ENCODE measurements at regions not wholly inside any gene's neighbourhood (a gene's known extent, or its start where the extent isn't known, plus 50 kb on each side); places are given as distances from the start of the nearest gene placed in this dataset.
"Not testable (repeated sequence)": the region's sequence is repeated elsewhere in the genome, so short reads cannot be mapped to it uniquely, and the experiment has no call there.

GRCh38 chr15:44817797-44818196 is 81.5 kb downstream of the TRIM69 start:
- not testable (repeated sequence) for DNase-seq (ENCODE audit: low read depth, low spot score)

GRCh38 chr15:44819331-44819987 is 83.1 kb downstream of the TRIM69 start:
- not testable (repeated sequence) for DNase-seq (ENCODE audit: low read depth, low spot score)

- not testable (repeated sequence) for DNase-seq (ENCODE audit: low read depth, low spot score)
Observed at GRCh38 chr15:44820535-44820934, 84.2 kb downstream of the TRIM69 start.

GRCh38 chr15:44820967-44821366 is 84.6 kb downstream of the TRIM69 start:
- DNase-seq (ENCODE audit: low read depth, low spot score): not testable (repeated sequence)

GRCh38 chr15:44824277-44825145 is 88.2 kb downstream of the TRIM69 start:
- DNase-seq (ENCODE audit: low read depth, low spot score): not testable (repeated sequence)

GRCh38 chr15:44826583-44826982 is 90.3 kb downstream of the TRIM69 start:
- DNase-seq (ENCODE audit: low read depth, low spot score): not testable (repeated sequence)

GRCh38 chr15:44828229-44828914 is 92.0 kb downstream of the TRIM69 start:
- not testable (repeated sequence) for DNase-seq (ENCODE audit: low read depth, low spot score)

GRCh38 chr15:44829150-44829549 is 92.8 kb downstream of the TRIM69 start:
- not testable (repeated sequence) for DNase-seq (ENCODE audit: low read depth, low spot score)

- DNase-seq (ENCODE audit: low read depth, low spot score): not testable (repeated sequence)
Observed at GRCh38 chr15:44830692-44831408, 94.5 kb downstream of the TRIM69 start.

GRCh38 chr15:44831409-44831741 is 95.0 kb downstream of the TRIM69 start:
- not testable (repeated sequence) for DNase-seq (ENCODE audit: low read depth, low spot score)

- not testable (repeated sequence) for DNase-seq (ENCODE audit: low read depth, low spot score)
Observed at GRCh38 chr15:44832133-44832532, 95.8 kb downstream of the TRIM69 start.

- DNase-seq (ENCODE audit: low read depth, low spot score): not testable (repeated sequence)
Observed at GRCh38 chr15:44833081-44833480, 96.8 kb downstream of the TRIM69 start.

GRCh38 chr15:44833761-44834160 is 97.4 kb downstream of the TRIM69 start:
- not testable (repeated sequence) for DNase-seq (ENCODE audit: low read depth, low spot score)

- DNase-seq (ENCODE audit: low read depth, low spot score): not testable (repeated sequence)
Observed at GRCh38 chr15:44835082-44835481, 98.8 kb downstream of the TRIM69 start.

- DNase-seq (ENCODE audit: low read depth, low spot score): no peak
Observed at GRCh38 chr15:44836094-44836493, 99.8 kb downstream of the TRIM69 start.

GRCh38 chr15:44838929-44839328 is 102.6 kb downstream of the TRIM69 start:
- DNase-seq (ENCODE audit: low read depth, low spot score): peak; percentile 78

- not testable (repeated sequence) for DNase-seq (ENCODE audit: low read depth, low spot score)
Observed at GRCh38 chr15:44841762-44842161, 105.4 kb downstream of the TRIM69 start.

GRCh38 chr15:44842883-44843282 is 106.6 kb downstream of the TRIM69 start:
- not testable (repeated sequence) for DNase-seq (ENCODE audit: low read depth, low spot score)

- not testable (repeated sequence) for DNase-seq (ENCODE audit: low read depth, low spot score)
Observed at GRCh38 chr15:44844936-44845335, 108.6 kb downstream of the TRIM69 start.

GRCh38 chr15:44846156-44846555 is 109.8 kb downstream of the TRIM69 start:
- not testable (repeated sequence) for DNase-seq (ENCODE audit: low read depth, low spot score)

- not testable (repeated sequence) for DNase-seq (ENCODE audit: low read depth, low spot score)
Observed at GRCh38 chr15:44847555-44847954, 108.9 kb upstream of the TERB2 start.
